NCI-H2196 treated with DMSO at 0.1 percent for 48 hours (cell line): ENCODE measurements at regions not wholly inside any gene's neighbourhood (a gene's known extent, or its start where the extent isn't known, plus 50 kb on each side); places are given as distances from the start of the nearest gene placed in this dataset.
"Not testable (repeated sequence)": the region's sequence is repeated elsewhere in the genome, so short reads cannot be mapped to it uniquely, and the experiment has no call there.

Experiments
- DNase-seq: peaks from one replicate; lab custom pipeline; 2025; ENCODE audit not compliant: unreplicated experiment; lab: John Stamatoyannopoulos, UW

DNA sequence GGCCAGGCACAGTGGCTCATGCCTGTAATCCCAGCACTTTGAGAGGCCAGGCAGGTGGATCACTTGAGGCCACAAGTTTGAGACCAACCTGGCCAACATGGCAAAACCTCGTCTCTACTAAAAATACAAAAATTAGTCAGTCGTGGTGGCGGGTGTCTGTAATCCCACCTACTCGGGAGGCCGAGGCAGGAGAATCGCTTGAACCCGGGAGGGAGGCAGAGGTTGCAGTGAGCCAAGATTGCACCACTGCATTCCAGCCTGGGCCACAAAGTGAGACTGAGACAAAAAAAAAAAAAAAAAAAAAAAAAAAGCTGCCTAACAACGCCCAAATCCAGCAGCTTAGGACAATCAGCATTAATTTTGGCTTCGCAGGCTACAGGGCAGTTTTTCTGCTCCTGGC, 167.1 kb downstream of the GOSR1 start:
- DNase-seq = not testable (repeated sequence)

DNA sequence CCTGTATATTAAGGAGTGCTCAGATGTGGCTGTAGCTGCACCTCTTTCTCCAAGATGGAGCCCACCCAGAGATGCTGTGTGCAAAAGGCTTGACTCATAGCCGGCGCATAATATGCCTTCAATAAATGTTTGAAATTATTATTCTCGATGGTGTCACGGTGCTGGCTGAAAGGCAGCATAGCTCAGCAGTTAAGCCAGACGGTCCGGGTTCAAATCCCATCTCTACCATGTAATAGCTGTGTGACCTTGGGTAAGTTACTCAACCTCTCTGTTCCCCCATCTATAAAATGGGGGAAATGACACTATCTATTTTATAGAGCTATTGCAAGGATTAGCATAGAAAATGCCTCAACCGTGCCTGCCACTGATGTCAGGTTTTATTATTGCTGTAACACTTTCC, 164.2 kb downstream of the GOSR1 start:
- DNase-seq = not testable (repeated sequence)

DNA sequence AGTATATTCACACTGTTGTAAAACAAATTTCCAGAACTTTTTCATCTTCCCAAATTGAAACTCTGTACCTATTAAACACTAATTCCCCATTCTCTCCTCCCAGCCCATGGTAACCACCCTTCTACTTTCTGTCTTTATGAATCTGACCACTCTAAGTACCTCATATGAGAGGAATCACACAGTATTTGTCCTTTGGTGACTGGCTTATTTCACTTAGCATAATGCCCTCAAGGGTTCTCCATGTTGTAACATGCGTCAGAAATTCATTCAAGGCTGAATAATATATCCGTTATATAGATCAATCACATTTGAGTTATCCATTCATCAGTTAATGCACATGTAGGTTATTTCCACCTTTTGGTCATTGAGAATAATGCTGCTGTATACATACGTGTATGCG, 162.2 kb downstream of the GOSR1 start:
- not testable (repeated sequence) for DNase-seq

DNA sequence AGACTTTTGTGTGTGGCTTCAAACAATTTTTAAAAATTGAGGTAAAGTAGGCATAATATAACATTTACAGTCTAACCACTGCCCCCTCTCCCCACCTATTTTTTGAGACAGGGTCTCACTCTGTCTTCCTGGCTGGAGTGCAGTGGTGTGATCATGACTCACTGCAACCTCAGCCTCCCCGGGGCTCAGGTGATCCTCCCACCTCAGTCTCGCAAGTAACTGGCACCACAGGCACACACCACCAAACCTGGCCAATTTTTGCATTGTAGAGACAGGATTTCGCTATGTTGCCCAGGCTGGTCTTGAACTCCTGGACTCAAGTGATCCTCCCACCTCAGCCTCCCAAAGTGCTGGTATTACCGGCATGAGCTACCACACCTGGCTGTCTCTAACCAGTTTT, 161.8 kb downstream of the GOSR1 start:
- not testable (repeated sequence) for DNase-seq

DNA sequence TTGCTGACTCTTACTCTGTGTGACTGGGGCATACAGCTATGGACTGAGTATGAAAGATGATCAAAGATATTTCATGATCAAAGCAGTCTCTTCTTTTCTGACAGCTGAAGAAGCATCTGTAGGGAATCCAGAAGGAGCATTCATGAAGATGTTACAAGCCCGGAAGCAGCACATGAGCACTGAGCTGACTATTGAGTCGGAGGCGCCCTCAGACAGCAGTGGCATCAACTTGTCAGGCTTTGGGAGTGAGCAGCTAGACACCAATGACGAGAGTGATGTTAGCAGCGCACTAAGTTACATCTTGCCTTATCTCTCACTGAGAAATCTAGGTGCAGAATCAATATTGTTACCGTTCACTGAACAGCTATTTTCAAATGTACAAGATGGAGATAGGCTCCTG, 154.4 kb downstream of the GOSR1 start:
- DNase-seq = not testable (repeated sequence)

DNA sequence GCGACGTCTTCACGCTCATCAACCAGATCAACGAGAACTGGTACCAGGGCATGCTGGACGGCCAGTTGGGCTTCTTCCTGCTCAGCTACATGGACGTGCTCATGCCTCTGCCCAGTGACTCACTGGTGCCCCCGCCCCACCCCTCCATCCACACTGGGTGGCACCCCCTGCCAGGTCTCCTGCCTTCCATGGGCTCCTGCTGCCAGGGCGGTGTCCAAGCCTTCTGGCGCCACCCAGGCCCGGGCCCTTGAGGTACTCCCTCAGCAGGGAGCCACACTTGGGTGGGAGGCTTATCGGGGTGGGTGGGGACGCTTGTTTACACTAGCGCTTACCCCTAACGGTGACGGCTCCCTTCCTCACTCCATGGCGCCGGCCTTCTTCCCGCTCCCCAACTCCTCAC, 148.2 kb downstream of the GOSR1 start:
- not testable (repeated sequence) for DNase-seq

DNA sequence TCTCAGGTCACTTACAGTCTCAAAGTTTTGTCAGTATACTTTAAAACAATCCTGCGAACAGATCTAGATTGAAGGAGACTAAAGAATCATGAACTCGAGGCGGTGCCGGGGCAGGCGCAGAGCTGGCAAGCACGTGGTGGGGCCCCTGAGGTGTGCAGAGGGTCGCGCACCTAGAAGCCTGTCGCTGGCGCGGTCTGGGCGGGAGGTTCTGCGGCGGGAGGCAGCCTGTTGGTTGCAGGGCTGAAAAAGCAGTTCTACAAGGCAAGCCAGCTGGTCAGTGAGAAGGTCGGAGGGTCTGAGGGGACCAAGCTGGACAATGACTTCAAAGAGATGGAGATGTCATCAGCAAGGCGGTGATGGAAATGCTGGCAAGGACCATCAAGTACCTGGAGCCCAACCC, 147.0 kb downstream of the GOSR1 start:
- not testable (repeated sequence) for DNase-seq

DNA sequence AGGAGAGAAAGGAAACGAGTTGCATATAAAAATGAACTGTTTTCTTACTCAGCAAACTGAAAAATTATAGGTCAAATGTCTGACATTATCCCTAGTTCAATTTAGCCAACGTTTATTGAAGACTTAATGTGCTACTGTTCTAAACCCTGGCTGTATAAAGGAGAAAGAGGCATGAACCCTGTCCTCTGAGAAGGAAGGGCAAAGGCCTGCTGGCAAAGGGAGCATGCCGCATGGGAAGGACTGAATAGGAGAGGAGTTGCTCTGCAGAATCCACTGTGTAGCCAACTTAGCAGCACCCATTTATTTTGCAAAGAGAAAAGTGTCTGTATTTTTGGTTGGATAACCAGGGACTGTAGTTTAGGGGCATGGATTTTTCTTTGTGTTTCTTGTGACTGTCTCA, 132.5 kb downstream of the GOSR1 start:
- not testable (repeated sequence) for DNase-seq

DNA sequence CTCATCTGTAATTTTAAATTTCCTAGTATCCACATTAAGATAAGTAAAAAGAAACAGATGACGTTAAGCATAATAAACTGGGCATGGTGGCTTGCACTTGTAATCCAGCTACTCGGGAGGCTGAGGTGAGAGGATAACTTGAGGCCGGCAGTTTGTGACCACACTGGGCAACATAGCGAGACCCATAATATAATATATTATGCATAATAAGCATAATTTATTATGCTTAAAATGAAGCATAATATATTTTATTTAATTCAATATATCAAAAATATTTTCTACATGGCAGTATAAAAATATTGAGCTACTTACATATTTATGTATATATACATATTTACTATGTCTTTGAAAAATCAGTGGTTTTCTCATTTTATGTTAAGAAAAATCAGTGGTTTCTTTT, 128.3 kb downstream of the GOSR1 start:
- no peak for DNase-seq

DNA sequence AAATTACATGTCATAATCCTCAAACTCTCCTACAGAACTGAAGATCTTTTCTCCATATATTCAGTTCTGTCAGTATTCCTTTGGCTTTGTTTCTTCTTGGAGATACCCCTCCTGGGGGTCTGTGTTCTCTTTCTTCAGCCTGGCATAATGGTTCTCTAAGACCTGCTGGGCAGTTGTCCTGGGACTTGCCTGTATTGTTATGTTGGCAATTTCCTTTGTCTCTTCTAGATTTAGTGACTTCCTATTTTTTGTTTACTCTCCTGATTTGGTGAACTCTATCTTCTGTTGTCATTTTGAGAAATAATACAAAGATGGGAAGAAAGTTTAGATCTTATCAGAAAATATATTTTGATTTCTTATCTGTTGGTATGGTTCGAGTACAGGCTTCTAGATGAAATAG, 127.8 kb downstream of the GOSR1 start:
- DNase-seq = no peak

DNA sequence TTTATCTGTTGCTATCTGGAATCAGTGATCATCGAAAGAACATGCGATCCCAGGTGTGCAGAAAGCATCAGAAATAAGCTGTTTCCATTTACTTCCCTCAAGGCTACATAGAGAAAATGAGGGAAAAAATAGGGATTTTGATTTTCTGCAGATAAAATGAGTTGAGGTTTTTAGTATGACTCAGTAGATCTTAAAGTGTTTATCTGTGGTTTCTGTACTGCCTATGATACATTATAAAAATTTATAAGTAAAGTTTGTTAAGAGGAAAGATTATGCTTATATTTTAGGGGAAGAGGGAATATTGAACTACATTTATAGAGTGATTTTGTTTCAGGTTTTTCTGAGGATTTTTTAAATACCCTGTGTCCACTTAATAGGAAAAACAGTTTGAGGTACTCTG, 125.2 kb downstream of the GOSR1 start:
- DNase-seq = not testable (repeated sequence)

DNA sequence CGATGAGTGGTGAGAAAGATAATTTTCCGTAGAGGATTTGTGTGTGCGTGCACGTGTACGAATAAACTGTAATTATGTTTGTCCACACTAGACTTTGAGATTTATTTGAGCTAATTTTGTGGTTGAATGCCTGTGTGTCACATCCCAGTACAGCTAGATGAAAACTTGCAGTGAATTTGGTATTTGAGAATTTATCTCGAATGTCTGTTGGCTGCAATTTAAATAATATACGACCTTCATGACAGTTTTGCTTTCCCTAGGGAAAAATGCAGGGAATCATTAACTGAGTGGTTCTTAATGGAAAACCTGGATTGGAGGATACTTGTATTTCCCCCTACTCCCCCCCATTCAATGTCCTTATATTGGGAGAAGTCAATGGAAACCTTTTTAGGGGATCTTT, 124.8 kb downstream of the GOSR1 start:
- DNase-seq = not testable (repeated sequence)

DNA sequence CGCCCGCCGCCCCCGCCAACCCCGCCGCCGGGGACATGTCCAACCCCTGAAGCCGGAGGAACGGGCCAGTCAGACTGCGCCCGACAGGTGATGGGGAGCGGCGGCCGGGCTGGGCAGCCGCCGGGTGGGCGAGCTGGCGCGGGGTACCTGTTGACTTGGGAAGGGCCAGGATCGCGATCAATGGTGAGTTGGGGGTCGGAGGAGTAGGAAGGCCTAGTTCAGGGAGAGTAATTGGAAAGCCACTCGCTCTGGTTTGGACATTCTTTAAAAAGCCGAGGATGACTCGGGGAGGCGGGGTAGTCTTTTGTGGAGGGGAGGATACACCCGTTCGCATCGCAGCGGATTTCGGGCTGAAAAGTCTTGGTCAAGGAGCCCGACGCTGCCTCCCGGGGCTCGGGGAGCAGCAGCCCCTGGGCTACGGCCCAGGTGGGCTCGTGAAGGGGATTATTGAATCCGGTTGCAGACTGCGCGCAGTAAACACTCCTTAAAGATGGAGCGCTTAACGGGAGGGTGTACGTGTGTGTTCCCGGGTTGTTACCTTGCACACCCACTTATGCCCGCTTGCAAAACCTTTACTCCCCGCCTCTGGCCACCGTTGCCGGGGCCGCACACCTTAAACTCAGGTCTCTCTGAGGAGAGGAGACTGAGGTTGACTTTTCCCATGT, 123.8 kb downstream of the GOSR1 start:
- no peak for DNase-seq

DNA sequence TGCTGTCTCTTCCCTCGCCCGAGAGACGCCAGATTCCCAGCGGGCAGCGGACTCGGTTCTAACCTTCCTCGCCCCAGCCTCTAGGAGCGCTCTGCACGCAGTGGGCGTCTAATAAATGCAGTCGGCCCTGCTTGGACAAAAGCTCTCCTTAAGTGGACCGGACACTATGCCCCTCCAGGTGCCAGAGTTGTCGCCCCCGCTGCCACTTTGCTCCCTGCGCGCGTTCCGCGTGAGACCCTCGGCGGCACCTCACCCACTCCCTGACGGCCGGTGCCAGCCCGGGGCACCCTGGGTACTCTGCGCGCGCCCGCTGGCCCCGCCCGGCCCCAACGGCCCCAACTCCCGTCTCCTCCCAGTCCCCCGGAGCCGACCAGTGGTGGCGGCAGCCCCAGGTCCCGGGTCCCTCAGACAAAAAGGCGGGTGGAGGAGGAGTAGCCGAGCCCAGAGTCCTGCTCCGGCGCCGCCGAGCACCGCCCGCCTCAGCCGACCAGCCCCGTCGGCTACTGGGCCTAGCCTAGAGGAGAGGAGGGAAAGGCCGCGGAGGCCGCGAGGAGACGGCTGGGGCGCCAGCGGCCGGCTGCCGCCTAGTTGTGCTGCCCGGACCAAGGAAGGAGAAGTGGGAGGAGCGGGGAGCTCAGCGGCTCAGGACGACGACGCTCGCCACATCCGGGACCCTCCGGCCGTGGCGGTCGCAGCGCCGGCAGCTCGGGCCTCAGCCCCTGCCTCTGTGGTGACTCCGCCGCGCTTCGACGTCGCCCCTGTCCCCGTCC, 123.0 kb downstream of the GOSR1 start:
- no peak for DNase-seq

DNA sequence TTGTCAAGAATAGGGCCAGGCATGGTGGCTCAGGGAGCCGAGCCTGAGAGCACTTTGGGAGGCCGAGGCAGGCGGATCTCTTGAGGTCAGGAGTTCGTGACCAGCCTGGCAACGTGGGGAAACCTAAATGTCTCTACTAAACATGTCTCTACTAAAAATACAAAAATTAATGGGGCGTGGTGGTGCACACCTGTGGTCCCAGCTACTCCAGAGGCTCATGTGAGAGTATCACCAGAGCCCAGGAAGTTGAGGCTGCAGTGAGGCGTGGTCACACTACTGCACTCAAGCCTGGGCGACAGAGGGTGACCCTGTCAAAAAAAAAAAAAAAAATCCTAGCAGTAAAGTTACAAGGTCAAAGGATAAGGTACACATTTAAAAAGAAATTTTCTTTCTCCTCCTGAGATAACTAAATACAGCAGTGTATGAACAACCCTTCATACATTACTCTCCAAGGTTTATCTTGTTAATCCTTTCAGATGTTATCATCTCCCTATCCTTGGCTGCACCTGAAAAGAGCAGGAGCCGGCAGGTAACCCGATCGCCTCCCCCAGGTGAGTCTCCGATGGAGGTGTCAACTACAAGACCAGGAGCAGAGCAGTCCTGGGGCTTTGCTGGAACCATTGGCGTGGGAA, 122.3 kb downstream of the GOSR1 start:
- DNase-seq = no peak

DNA sequence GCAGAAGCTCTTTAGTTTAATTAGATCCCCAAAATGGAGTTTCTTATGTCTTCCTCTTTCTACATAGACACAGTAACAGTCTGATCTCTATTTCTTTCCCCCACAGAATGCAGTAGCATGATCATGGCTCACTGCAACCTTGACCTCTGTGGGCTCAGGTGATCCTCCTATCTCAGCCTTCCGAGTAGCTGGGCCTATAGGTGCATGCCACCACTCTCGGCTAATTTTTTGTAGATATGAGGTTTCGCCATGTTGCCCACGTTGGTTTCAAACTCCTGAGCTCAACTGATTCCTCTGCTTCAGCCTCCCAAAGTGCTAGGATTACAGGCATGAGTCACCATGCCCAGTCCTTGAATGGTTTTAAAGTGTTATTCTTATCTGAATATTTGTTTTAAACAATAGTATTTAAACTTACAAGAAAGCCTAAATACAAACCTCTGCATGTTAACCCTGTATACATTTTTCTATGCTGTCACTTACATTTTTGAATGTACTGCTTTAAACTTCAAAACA, 120.6 kb downstream of the GOSR1 start:
- DNase-seq = no peak

DNA sequence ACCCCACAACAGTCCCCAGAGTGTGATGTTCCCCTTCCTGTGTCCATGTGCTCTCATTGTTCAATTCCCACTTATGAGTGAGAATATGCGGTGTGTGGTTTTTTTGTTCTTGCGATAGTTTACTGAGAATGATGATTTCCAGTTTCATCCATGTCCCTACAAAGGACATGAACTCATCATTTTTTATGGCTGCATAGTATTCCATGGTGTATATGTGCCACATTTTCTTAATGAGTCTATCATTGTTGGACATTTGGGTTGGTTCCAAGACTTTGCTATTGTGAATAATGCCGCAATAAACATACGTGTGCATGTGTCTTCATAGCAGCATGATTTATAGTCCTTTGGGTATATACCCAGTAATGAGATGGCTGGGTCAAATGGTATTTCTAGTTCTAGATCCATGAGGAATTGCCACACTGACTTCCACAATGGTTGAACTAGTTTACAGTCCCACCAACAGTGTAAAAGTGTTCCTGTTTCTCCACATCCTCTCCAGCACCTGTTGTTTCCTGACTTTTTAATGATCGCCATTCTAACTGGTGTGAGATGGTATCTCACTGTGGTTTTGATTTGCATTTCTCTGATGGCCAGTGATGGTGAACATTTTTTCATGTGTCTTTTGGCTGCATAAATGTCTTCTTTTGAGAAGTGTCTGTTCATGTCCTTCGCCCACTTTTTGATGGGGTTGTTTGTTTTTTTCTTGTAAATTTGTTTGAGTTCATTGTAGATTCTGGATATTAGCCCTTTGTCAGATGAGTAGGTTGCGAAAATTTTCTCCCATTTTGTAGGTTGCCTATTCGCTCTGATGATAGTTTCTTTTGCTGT, 120.0 kb downstream of the GOSR1 start:
- DNase-seq = not testable (repeated sequence)

DNA sequence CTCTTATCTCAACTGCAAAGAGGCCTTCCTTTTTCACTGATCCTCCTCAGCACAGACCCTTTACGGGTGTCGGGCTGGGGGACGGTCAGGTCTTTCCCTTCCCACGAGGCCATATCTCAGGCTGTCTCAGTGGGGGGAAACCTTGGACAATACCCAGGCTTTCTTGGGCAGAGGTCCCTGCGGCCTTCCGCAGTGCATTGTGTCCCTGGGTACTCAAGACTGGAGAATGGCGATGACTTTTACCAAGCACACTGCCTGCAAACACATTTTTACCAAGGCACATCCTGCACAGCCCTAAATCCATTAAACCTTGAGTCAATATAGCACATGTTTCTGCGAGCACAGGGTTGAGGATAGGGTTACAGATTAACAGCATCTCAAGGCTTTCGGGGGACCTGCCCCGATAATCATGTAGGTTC, 117.8 kb downstream of the GOSR1 start:
- DNase-seq = not testable (repeated sequence)

DNA sequence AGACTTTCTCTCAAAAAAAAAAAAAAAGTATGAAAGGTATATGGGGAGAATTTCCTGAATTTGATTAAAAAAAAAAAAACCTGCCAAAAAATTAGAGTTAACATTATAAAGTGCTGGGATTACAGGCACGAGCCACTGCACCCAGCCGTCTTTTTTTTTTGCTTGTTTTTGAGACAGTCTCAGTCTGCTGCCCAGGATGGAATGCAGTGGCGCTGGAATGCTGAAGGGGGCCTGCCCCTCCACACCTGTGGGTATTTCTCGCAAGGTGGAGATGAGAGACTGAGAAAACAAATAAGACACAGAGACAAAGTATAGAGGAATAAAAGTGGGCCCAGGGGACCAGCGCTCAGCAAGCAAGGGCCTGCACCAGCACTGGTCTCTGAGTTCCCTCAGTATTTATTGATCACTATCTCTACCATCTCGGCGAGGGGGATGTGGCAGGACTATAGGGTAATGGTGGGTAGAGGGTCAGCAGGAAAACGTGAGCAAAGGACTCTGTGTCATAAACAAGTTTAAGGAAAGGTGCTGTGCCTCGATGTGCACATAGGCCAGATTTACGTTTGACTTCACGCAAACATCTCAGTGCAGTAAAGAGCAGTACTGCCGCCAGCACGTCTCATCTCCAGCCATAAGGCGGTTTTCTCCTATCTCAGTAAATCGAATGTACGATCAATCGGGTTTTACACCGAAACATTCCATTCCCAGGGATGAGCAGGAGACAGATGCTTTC, 117.2 kb downstream of the GOSR1 start:
- no peak for DNase-seq

DNA sequence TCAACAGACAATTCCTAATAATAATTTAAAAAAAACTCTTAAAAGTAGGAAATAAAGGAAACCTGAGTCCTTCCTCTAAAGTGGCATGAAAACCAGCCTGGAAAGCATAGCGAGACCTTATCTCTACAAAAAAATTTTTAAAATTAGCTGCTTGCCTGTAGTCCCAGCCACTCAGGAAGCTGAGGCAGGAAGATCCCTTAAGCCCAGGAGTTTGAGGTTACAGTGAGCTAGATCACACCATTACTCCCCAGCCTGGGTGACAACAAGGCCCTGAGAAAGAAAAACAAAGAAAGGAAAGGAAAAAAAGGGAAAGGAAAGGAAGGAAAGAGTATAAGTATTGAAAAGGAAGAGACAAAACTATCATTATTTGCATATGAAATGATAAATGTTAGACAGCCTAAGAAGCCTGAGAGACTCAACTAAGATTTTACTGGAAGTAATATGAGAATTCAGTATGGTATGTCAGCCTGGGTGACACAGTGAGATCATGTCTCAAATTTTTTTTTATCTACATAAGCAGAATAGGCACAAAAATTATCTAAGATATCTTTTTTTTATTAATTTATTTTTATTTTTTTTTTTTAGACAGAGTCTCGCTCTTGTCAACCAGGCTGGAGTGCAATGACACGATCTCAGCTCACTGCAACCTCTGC, 113.0 kb downstream of the GOSR1 start:
- DNase-seq = no peak
